GM23338 (cell line): ENCODE measurements at regions not wholly inside any gene's neighbourhood (a gene's known extent, or its start where the extent isn't known, plus 50 kb on each side); places are given as distances from the start of the nearest gene placed in this dataset.

ENCODE experiments used
- ATAC-seq: fragments of 200-7000 bp; cut with Tn5 transposase; 3 replicates; pipeline ENCODE4 v1.9.1; 2020
- DNase-seq: peaks from one replicate; pipeline ENCODE4 v3.0.0-alpha.2; 2015; ENCODE audit warnings: low spot score
- H2AFZ ChIP-seq: fragments of 200-600 bp; sonication (generic); 2 replicates; pipeline ENCODE4 v1.8.0; 2016; ENCODE audit warnings: antibody characterized with exemption, mild to moderate bottlenecking, moderate library complexity
- H3F3A ChIP-seq: fragments of 200-600 bp; sonication (generic); replicated peaks from 2 replicates; pipeline ENCODE4 v1.8.0; 2017; ENCODE audit warnings: antibody characterized with exemption, mixed run types, low read depth
- H3K27ac ChIP-seq: fragments of 200-600 bp; sonication (generic); 2 replicates; pipeline ENCODE4 v1.6.1; 2016; ENCODE audit warnings: low read depth
- H3K27me3 ChIP-seq: fragments of 200-600 bp; sonication (generic); 2 replicates; pipeline ENCODE4 v1.8.0; 2016; ENCODE audit warnings: mild to moderate bottlenecking, mixed run types, moderate library complexity; ENCODE audit not compliant: insufficient read depth
- H3K36me3 ChIP-seq: fragments of 200-600 bp; sonication (generic); 2 replicates; pipeline ENCODE4 v1.8.0; 2016; ENCODE audit warnings: mild to moderate bottlenecking; ENCODE audit not compliant: insufficient read depth
- H3K4me1 ChIP-seq: fragments of 200-600 bp; sonication (generic); 2 replicates; pipeline ENCODE4 v1.8.0; 2016; ENCODE audit warnings: mild to moderate bottlenecking, moderate library complexity; ENCODE audit not compliant: insufficient read depth
- H3K4me2 ChIP-seq: fragments of 200-600 bp; sonication (generic); 2 replicates; pipeline ENCODE4 v1.7.1; 2017; ENCODE audit warnings: mixed run types
- H3K4me3 ChIP-seq: fragments of 200-600 bp; sonication (generic); 2 replicates; pipeline ENCODE4 v1.6.1; 2016; ENCODE audit warnings: mixed run types
- H3K79me2 ChIP-seq: fragments of 200-600 bp; sonication (generic); replicated peaks from 2 replicates; pipeline ENCODE4 v1.8.0; 2017; ENCODE audit warnings: mild to moderate bottlenecking; ENCODE audit not compliant: insufficient read depth
- H3K9me2 ChIP-seq: fragments of 200-600 bp; sonication (generic); 2 replicates; pipeline ENCODE4 v1.8.0; 2017; ENCODE audit not compliant: insufficient read depth
- H4K20me1 ChIP-seq: fragments of 200-600 bp; sonication (generic); replicated peaks from 2 replicates; pipeline ENCODE4 v1.8.0; 2017; ENCODE audit warnings: mild to moderate bottlenecking; ENCODE audit not compliant: insufficient read depth
- H3K27ac Mint-ChIP-seq: 2 replicates; pipeline ENCODE4 v1.8.0; 2020; ENCODE audit warnings: inconsistent platforms, mild to moderate bottlenecking, moderate library complexity, mixed read lengths
- H3K27me3 Mint-ChIP-seq: 3 replicates; pipeline ENCODE4 v1.8.0; 2022; ENCODE audit warnings: low read depth, mild to moderate bottlenecking, moderate library complexity, mixed read lengths, inconsistent platforms; ENCODE audit not compliant: insufficient read depth, poor library complexity
- H3K36me3 Mint-ChIP-seq: 3 replicates; pipeline ENCODE4 v1.8.0; 2021; ENCODE audit warnings: low read depth, mild to moderate bottlenecking, inconsistent platforms, moderate library complexity, mixed read lengths
- H3K4me1 Mint-ChIP-seq: 3 replicates; pipeline ENCODE4 v1.8.0; 2020; ENCODE audit warnings: mild to moderate bottlenecking, inconsistent platforms, mixed read lengths
- H3K4me3 Mint-ChIP-seq: 3 replicates; pipeline ENCODE4 v1.8.0; 2021; ENCODE audit warnings: moderate library complexity, mild to moderate bottlenecking, inconsistent platforms, mixed read lengths
- H3K9me3 Mint-ChIP-seq: 3 replicates; pipeline ENCODE4 v1.8.0; 2020; ENCODE audit warnings: moderate library complexity, mild to moderate bottlenecking, inconsistent platforms, mixed read lengths
- CREB1 ChIP-seq: fragments of 250-450 bp; sonication (Bioruptor Pico); IDR thresholded peaks from 2 replicates; pipeline ENCODE4 v1.5.0; 2020; ENCODE audit warnings: low read depth, mild to moderate bottlenecking, moderate library complexity
- EZH2 ChIP-seq: fragments of 200-600 bp; sonication (generic); IDR thresholded peaks from one replicate; pipeline ENCODE4 v1.8.0; 2017; ENCODE audit warnings: antibody characterized with exemption, mild to moderate bottlenecking, low read depth; ENCODE audit not compliant: unreplicated experiment
- JUNB ChIP-seq: IDR thresholded peaks from one replicate; pipeline ENCODE4 v1.6.1; 2016; ENCODE audit warnings: antibody characterized with exemption; ENCODE audit not compliant: unreplicated experiment
- NANOG ChIP-seq: IDR thresholded peaks from 2 replicates; pipeline ENCODE4 v1.6.1; 2016; ENCODE audit warnings: antibody characterized with exemption, borderline replicate concordance
- POLR2AphosphoS5 ChIP-seq: IDR thresholded peaks from 2 replicates; pipeline ENCODE4 v1.6.1; 2016; ENCODE audit warnings: antibody characterized with exemption, low read depth
- STAT1 ChIP-seq: IDR thresholded peaks from one replicate; pipeline ENCODE4 v1.6.1; 2016; ENCODE audit warnings: antibody characterized with exemption; ENCODE audit not compliant: unreplicated experiment
- ZNF114 ChIP-seq: fragments of 250-450 bp; sonication (Bioruptor Pico); IDR thresholded peaks from 2 replicates; pipeline ENCODE4 v1.5.0; 2020; ENCODE audit warnings: mild to moderate bottlenecking, moderate library complexity
- ZNF331 ChIP-seq: fragments of 250-450 bp; sonication (Bioruptor Pico); IDR thresholded peaks from 2 replicates; pipeline ENCODE4 v1.5.0; 2020; ENCODE audit warnings: low read depth, mild to moderate bottlenecking, moderate library complexity
- TF ChIP-seq, protein P1 (sequence below): IDR thresholded peaks from 2 replicates; pipeline ENCODE4 v1.6.1; 2016; ENCODE audit warnings: antibody characterized with exemption
- TF ChIP-seq, protein P2 (sequence below): fragments of 250-450 bp; sonication (Bioruptor Pico); IDR thresholded peaks from 2 replicates; pipeline ENCODE4 v1.5.0; 2020; ENCODE audit warnings: mild to moderate bottlenecking, moderate library complexity
- TF ChIP-seq, protein P3 (sequence below), 2 experiments: fragments of 200-600 bp in 1 of 2; sonication (generic) in 1 of 2; conservative IDR thresholded peaks; 2 replicates each; pipeline versions ENCODE4 v1.5.1 to v1.6.1; 2016 to 2017; ENCODE audit warnings: antibody characterized with exemption in 2 of 2, low read depth in 2 of 2, mild to moderate bottlenecking in 2 of 2, moderate library complexity in 1 of 2

DNA sequence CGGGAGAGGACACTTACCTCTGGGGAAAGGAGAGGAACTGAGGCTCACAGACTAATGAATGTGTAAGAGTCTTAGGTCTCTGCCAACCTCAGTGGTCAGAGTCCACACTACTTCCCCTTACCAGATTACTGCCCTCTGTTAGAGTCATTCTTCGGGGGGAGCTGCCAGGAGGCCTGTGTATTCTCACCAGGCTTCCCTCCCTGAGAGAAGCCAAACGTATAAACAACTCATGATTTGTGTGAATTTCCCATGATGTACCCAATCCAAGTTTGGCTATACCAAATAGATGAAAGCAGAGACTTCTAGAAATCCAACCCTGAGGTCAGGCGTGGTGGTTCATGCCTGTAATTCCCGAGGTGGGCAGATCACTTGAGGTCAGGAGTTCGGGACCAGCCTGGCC lies 77.1 kb downstream of the SLC2A10 start:
- ATAC-seq (no peak), DNase-seq (no peak)
- Histone ChIP-seq H3K27ac (no peak overlapping the region), H3K4me3 (no peak overlapping the region), H4K20me1 (no peaks in the 10 kb centered on the region), H3F3A (no peaks in the 10 kb centered on the region), H3K79me2 (no peaks in the 10 kb centered on the region), H3K36me3 (no peaks in the 10 kb centered on the region), H3K27me3 (no peaks in the 10 kb centered on the region), H3K9me2 (no peaks in the 10 kb centered on the region), H3K4me1 (no peaks in the 10 kb centered on the region), H2AFZ (no peak overlapping the region), H3K4me2 (no peak overlapping the region)
- no peaks in the 10 kb centered on the region for H3K36me3 Mint-ChIP-seq
- peaks cover 3% of the 10 kb centered on the region for H3K27me3 Mint-ChIP-seq
- H3K4me1 Mint-ChIP-seq, result peaks cover under 1% of the 10 kb centered on the region
- H3K9me3 Mint-ChIP-seq, result no peaks in the 10 kb centered on the region
- no peak overlapping the region for H3K4me3 Mint-ChIP-seq
- no peak overlapping the region for H3K27ac Mint-ChIP-seq
- TF ChIP-seq, protein P1, sequence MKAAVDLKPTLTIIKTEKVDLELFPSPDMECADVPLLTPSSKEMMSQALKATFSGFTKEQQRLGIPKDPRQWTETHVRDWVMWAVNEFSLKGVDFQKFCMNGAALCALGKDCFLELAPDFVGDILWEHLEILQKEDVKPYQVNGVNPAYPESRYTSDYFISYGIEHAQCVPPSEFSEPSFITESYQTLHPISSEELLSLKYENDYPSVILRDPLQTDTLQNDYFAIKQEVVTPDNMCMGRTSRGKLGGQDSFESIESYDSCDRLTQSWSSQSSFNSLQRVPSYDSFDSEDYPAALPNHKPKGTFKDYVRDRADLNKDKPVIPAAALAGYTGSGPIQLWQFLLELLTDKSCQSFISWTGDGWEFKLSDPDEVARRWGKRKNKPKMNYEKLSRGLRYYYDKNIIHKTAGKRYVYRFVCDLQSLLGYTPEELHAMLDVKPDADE, result no peak
- TF ChIP-seq POLR2AphosphoS5, result no peak

DNA sequence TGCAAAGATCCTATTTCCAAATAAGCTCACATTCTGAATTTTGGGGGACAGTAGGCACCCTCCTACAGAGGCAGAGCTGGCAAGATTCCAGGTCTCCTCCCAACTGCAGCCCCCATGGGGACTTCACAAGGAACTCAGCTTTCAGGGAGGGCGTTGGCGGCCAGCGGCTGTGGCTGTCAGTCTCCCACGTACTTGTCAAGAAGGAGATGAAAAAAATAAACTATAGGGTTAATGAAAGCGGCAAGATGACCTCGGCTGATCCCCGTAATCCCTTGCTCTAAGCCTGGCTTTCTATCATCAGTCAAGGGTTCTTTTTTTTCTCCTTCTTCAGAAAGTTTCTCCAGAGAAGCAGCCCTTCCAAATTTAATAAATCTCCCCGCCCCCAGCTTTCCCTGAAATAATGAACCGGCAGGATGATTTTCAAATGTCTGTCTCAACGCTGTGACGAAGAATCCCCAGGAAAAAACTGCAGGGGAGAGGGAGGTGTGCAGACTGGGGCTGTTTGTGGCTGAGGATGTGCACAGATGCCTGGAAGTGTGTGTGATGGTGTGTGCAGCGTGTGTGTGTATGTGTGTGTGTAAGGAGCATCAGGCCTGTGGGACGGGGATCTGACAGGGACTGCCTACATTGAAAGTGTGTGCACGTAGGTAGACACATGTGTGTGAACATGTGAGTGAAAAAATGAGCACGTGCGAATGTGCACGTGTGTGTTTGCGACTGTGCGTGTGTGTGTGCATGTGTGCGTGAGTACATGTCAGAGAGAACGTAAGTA lies 78.7 kb downstream of the SLC2A10 start:
- H3K4me3 ChIP-seq, result no peak overlapping the region
- no peaks in the 10 kb centered on the region for H3K4me1 ChIP-seq
- H3K36me3 ChIP-seq, result no peaks in the 10 kb centered on the region
- H2AFZ ChIP-seq, result no peak overlapping the region
- Mint-ChIP-seq H3K4me1 (peaks cover 9% of the 10 kb centered on the region), H3K4me3 (no peak overlapping the region), H3K27me3 (peaks cover 4% of the 10 kb centered on the region), H3K36me3 (no peaks in the 10 kb centered on the region), H3K9me3 (no peaks in the 10 kb centered on the region), H3K27ac (no peak overlapping the region)
- H3K4me2 ChIP-seq, result no peak overlapping the region
- no peaks in the 10 kb centered on the region for H3K79me2 ChIP-seq
- no peak for ATAC-seq
- no peaks in the 10 kb centered on the region for H3K9me2 ChIP-seq
- DNase-seq, result no peak
- no peak overlapping the region for H3K27ac ChIP-seq
- H3F3A ChIP-seq, result no peaks in the 10 kb centered on the region
- no peaks in the 10 kb centered on the region for H3K27me3 ChIP-seq
- H4K20me1 ChIP-seq, result no peaks in the 10 kb centered on the region
- no peak for TF ChIP-seq JUNB
- TF ChIP-seq, protein P2, sequence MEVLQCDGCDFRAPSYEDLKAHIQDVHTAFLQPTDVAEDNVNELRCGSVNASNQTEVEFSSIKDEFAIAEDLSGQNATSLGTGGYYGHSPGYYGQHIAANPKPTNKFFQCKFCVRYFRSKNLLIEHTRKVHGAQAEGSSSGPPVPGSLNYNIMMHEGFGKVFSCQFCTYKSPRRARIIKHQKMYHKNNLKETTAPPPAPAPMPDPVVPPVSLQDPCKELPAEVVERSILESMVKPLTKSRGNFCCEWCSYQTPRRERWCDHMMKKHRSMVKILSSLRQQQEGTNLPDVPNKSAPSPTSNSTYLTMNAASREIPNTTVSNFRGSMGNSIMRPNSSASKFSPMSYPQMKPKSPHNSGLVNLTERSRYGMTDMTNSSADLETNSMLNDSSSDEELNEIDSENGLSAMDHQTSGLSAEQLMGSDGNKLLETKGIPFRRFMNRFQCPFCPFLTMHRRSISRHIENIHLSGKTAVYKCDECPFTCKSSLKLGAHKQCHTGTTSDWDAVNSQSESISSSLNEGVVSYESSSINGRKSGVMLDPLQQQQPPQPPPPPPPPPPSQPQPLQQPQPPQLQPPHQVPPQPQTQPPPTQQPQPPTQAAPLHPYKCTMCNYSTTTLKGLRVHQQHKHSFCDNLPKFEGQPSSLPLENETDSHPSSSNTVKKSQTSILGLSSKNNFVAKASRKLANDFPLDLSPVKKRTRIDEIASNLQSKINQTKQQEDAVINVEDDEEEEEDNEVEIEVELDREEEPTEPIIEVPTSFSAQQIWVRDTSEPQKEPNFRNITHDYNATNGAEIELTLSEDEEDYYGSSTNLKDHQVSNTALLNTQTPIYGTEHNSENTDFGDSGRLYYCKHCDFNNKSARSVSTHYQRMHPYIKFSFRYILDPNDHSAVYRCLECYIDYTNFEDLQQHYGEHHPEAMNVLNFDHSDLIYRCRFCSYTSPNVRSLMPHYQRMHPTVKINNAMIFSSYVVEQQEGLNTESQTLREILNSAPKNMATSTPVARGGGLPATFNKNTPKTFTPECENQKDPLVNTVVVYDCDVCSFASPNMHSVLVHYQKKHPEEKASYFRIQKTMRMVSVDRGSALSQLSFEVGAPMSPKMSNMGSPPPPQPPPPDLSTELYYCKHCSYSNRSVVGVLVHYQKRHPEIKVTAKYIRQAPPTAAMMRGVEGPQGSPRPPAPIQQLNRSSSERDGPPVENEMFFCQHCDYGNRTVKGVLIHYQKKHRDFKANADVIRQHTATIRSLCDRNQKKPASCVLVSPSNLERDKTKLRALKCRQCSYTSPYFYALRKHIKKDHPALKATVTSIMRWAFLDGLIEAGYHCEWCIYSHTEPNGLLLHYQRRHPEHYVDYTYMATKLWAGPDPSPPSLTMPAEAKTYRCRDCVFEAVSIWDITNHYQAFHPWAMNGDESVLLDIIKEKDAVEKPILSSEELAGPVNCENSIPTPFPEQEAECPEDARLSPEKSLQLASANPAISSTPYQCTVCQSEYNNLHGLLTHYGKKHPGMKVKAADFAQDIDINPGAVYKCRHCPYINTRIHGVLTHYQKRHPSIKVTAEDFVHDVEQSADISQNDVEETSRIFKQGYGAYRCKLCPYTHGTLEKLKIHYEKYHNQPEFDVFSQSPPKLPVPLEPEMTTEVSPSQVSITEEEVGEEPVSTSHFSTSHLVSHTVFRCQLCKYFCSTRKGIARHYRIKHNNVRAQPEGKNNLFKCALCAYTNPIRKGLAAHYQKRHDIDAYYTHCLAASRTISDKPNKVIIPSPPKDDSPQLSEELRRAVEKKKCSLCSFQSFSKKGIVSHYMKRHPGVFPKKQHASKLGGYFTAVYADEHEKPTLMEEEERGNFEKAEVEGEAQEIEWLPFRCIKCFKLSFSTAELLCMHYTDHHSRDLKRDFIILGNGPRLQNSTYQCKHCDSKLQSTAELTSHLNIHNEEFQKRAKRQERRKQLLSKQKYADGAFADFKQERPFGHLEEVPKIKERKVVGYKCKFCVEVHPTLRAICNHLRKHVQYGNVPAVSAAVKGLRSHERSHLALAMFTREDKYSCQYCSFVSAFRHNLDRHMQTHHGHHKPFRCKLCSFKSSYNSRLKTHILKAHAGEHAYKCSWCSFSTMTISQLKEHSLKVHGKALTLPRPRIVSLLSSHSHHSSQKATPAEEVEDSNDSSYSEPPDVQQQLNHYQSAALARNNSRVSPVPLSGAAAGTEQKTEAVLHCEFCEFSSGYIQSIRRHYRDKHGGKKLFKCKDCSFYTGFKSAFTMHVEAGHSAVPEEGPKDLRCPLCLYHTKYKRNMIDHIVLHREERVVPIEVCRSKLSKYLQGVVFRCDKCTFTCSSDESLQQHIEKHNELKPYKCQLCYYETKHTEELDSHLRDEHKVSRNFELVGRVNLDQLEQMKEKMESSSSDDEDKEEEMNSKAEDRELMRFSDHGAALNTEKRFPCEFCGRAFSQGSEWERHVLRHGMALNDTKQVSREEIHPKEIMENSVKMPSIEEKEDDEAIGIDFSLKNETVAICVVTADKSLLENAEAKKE (CRISPR knock-in tag), result no peak
- TF ChIP-seq, protein P1, result no peak
- TF ChIP-seq POLR2AphosphoS5, result no peak
- TF ChIP-seq NANOG, result no peak
- no peak for TF ChIP-seq STAT1
- no peak for TF ChIP-seq EZH2
- TF ChIP-seq, protein P3, sequence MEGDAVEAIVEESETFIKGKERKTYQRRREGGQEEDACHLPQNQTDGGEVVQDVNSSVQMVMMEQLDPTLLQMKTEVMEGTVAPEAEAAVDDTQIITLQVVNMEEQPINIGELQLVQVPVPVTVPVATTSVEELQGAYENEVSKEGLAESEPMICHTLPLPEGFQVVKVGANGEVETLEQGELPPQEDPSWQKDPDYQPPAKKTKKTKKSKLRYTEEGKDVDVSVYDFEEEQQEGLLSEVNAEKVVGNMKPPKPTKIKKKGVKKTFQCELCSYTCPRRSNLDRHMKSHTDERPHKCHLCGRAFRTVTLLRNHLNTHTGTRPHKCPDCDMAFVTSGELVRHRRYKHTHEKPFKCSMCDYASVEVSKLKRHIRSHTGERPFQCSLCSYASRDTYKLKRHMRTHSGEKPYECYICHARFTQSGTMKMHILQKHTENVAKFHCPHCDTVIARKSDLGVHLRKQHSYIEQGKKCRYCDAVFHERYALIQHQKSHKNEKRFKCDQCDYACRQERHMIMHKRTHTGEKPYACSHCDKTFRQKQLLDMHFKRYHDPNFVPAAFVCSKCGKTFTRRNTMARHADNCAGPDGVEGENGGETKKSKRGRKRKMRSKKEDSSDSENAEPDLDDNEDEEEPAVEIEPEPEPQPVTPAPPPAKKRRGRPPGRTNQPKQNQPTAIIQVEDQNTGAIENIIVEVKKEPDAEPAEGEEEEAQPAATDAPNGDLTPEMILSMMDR (conservative IDR thresholded peaks at IDR 0.05; ENCODE audit: low read depth in 2 of 2), result no peak
- TF ChIP-seq ZNF331 (CRISPR knock-in tag), result no peak
- TF ChIP-seq CREB1 (CRISPR knock-in tag), result no peak
- no peak for TF ChIP-seq ZNF114 (CRISPR knock-in tag)
